HG03135 (cell line): ENCODE measurements at regions not wholly inside any gene's neighbourhood (a gene's known extent, or its start where the extent isn't known, plus 50 kb on each side); places are given as distances from the start of the nearest gene placed in this dataset.

Experiments used
- ATAC-seq: cut with Tn5 transposase; IDR thresholded peaks from one replicate; pipeline ENCODE4 v1.9.1; 2021; ENCODE audit warnings: mild to moderate bottlenecking, moderate library complexity; ENCODE audit not compliant: unreplicated experiment

GRCh38 chr4:180152831-180153230 lies 2090.4 kb upstream of the TENM3 start:
- ATAC-seq = no peak

- no peak for ATAC-seq
These were observed 2089.6 kb upstream of the TENM3 start for GRCh38 chr4:180153587-180153986.

DNA sequence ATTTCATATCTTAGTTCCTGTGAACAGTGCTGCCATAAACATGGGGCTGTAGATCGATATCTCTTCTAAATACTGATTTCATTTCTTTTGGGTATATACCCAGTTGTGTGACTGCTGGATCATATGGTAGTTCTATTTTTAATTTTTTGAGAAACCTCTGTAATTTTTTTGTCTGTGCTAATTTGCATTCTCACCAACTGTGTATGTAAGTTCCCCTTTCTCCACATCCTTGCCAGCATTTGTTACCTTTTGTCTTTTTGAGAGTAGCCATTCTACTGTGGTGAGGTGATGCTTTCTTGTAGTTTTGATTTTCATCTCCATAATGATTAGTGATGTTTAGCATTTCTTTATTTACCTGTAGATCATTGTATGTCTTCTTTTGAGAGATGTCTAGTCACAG lies 2086.5 kb upstream of the TENM3 start:
- no peak for ATAC-seq

GRCh38 chr4:180160195-180160983 lies 2082.8 kb upstream of the TENM3 start:
- no peak for ATAC-seq

DNA sequence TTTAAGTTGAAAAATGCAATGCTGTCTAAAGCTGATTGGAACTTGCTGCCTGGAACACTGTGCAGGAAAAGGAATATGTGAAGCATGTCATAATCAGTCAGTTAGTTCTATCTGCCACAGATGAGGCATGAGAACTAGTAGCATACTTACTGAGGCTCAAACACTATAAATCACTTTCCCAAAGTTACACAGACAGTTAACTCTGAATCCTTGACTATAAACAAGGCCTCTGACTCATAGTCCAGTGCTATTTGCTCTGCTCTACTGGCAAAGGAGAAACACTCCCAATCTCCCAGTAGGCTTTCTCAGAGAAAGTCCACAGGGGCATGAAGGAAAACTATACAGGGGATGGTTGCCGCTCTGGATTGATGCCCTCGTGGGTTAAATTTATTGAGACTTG lies 2078.4 kb upstream of the TENM3 start:
- no peak for ATAC-seq

DNA sequence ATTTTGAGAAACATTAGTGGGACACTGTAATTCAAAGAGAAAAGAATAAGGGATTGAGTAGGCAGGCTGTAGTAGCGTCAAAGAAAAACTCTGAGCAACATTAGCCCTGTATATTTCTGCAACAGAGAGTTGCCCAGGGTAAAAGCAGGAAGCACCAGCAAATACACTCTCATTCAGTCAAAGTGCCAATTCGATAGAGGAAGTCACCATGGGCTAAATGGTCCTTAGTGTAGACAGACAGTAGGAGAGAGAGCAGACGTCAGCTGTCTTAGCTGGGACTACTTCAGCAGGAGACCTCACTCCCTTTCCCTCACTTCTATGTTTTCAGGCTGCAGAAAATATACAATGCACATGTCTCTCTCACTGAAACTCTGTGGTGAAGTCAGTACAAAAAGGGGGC lies 2073.8 kb upstream of the TENM3 start:
- ATAC-seq = no peak

DNA sequence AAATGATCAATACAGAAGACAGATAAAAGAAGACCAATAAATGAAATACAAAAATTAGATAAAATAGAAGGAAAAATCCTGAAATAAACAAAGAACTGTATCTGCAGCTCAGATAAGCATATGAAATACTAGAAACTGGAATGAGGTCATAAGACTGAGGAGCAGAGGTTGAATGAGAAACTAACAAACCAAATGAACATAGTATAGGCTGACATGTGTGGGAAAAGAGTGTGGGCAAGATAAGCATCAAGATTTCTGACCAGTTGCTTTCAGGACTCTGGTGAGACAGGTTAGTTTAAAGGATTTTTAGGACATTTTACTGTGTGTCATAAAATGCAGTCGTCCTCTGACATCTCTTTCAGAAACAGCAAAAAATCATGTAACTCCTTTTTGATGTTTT lies 2073.2 kb upstream of the TENM3 start:
- ATAC-seq = no peak

GRCh38 chr4:180179146-180179545 lies 2064.1 kb upstream of the TENM3 start:
- no peak for ATAC-seq

- no peak for ATAC-seq
These were observed 2053.5 kb upstream of the TENM3 start for GRCh38 chr4:180189666-180190065.

GRCh38 chr4:180190382-180190781 lies 2052.8 kb upstream of the TENM3 start:
- no peak for ATAC-seq

DNA sequence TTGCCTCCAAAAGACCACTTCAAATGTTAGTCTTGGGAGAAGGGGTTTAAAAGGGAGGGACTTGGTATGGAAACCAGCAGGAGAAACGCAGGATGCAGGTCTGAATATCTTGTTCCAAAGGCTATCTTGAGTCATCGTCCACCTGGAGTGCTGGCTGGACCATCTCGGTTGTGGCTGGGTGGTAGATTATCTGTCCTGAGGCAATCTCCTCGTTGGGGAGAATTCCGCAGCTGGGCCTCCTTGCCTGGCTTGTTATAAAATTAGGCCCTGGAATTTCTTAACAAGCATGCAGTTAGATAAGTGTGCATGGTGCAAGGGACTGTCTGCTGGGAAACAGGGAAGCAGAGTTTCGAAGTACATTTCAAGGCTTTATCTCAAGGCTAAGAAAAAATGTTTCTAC lies 2045.7 kb upstream of the TENM3 start:
- no peak for ATAC-seq

DNA sequence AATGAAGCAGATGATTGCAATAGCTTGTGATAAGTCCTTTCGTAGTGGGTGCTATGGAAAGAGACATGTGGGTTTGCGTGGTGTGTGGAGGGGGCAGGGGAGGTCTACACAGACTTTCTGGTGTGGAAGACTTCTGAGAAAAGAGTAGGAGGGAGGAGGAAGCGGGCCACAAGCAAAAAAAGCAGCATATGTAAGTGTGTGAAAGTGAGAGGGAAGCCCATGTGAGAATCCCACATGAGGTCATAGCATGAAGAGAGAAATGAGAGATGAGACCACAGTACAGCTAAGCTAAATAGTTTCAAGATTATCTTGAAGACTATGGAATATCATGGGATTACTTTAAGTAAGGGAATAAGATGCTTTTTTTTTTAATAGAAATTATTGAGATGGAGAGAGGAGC lies 2039.9 kb upstream of the TENM3 start:
- ATAC-seq = peak; percentile 78

- no peak for ATAC-seq
These were observed 2037.9 kb upstream of the TENM3 start for GRCh38 chr4:180205276-180205675.

GRCh38 chr4:180207921-180208320 lies 2035.3 kb upstream of the TENM3 start:
- ATAC-seq = no peak

DNA sequence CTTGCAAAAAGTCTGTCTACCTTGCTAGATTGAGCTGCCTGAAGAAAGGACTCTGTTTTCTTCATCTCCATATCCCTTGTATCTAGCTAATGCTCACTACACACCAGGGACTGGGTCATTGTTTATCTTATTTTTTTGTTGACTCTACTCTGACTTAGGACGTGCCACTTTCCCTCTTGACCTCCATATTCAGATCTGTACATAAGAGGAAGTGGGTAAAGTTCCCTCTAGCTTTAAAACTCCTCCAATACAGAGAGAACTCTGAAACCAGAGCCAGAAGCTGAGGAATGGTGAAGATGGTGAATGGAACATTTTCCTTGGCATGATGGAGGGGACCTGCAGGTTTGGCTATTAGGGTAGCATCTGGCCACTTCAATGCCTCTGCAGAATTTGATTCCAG lies 2026.1 kb upstream of the TENM3 start:
- no peak for ATAC-seq

DNA sequence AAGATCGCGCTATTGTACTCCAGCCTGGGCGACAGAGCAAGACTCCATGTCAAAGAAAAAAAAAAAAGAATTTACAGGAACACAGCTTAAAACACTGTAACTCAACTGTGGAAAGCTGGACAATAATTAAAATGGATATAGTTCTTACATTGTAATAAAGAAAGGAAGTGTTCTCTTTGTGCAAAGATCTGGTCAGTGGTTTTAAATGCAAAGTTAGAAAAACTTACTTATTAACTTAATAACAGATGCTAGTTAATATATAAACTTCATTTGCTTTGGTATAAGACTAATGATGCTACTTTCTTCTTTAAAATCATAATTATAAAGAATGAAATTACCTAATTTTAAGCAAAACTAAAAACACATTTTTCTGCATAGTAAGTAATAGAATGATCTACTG lies 2024.1 kb upstream of the TENM3 start:
- ATAC-seq = no peak

GRCh38 chr4:180225977-180226376 lies 2017.2 kb upstream of the TENM3 start:
- ATAC-seq = no peak

- no peak for ATAC-seq
These were observed 2008.5 kb upstream of the TENM3 start for GRCh38 chr4:180234730-180235129.

DNA sequence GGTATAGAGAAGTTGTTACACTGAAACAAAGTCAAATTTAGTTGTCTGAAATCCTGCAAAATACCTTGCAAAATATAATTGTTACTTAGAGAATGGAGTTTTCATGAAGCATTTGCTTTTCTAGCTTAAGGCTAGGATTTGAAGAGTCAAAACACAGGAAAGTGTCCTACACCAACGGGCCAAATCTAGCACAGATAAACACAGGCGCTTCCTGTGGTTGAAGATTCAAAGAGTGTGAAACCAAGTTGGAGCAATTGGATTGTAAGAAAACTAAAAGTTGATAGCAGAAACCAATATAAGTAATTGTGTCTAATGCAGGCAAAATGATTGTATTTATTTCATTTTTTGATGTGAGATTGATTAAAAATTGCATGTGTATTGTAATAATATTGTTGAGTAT lies 2002.5 kb upstream of the TENM3 start:
- ATAC-seq = no peak

GRCh38 chr4:180253419-180253818 lies 1989.8 kb upstream of the TENM3 start:
- ATAC-seq = no peak

DNA sequence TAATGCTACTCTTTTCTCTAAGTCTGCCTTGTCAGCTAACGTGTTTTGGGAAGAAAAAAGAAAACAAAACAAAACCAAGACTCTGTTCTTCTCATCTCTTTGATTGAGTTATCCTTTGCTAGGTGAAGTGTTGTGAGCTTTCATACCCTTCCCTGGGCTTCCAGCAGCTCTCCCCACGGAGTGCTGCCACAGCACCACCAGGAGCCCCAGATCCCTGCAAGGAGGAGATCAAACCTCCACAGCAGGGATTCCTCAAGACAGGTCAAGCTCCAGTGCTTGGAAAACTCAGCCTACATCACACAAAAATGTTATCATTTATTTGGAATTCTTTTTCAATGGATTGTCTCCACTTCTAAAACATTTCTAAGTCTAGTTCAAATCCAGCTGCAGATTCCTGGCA lies 1981.9 kb upstream of the TENM3 start:
- ATAC-seq = no peak

DNA sequence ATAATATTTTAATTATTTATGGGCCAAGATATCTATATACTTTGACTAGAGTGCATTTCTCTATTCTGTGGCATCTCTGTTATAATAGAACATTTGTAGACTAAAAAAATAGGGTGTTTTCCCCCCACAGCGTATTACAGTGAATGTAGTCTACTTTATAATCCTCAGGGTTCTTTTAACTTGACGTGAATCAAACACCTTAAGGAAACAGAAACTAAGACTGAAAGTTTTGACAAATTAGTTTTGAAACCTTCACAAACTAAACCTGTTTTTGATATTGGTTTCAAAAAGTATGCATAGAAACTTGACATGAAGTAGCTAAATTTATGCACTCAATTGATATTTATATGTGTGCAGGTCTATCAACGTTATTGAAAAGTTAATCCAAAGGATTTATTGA lies 1963.1 kb upstream of the TENM3 start:
- ATAC-seq = peak; percentile 88

- no peak for ATAC-seq
These were observed 1962.4 kb upstream of the TENM3 start for GRCh38 chr4:180280726-180281297.
